Endodermal cell (in vitro differentiated cells): ENCODE measurements at regions not wholly inside any gene's neighbourhood (a gene's known extent, or its start where the extent isn't known, plus 50 kb on each side); places are given as distances from the start of the nearest gene placed in this dataset.
"Not testable (repeated sequence)": the region's sequence is repeated elsewhere in the genome, so short reads cannot be mapped to it uniquely, and the experiment has no call there.

ENCODE experiments used
- DNase-seq: peaks from one replicate; pipeline ENCODE4 v3.0.0-alpha.2; 2017
- H3K27ac ChIP-seq: 2 replicates; pipeline ENCODE4 v1.5.1; 2013; ENCODE audit warnings: mild to moderate bottlenecking, low read depth, low read length, moderate library complexity
- H3K27me3 ChIP-seq: 2 replicates; pipeline ENCODE4 v1.6.1; 2013; ENCODE audit warnings: mild to moderate bottlenecking, low read length, moderate library complexity; ENCODE audit not compliant: insufficient read depth, control insufficient read depth, poor library complexity, severe bottlenecking
- H3K36me3 ChIP-seq: 2 replicates; pipeline ENCODE4 v1.7.0; 2013; ENCODE audit warnings: mild to moderate bottlenecking, low read length, moderate library complexity; ENCODE audit not compliant: control insufficient read depth, insufficient read depth
- H3K4me1 ChIP-seq: one replicate; pipeline ENCODE4 v1.7.0; 2013; ENCODE audit warnings: low read length; ENCODE audit not compliant: control insufficient read depth, insufficient read depth
- H3K4me3 ChIP-seq: 2 replicates; pipeline ENCODE4 v1.5.1; 2013; ENCODE audit warnings: mild to moderate bottlenecking, low read length, moderate library complexity
- H3K9ac ChIP-seq: 2 replicates; pipeline ENCODE4 v1.6.1; 2013; ENCODE audit warnings: mild to moderate bottlenecking, low read length, moderate library complexity; ENCODE audit not compliant: poor library complexity, severe bottlenecking; ENCODE audit errors: extremely low read depth
- H3K9me3 ChIP-seq: 2 replicates; pipeline ENCODE4 v1.6.1; 2013; ENCODE audit warnings: mild to moderate bottlenecking, low read length, moderate library complexity; ENCODE audit not compliant: control insufficient read depth
- H3K27ac Mint-ChIP-seq: 2 replicates; pipeline ENCODE4 v1.8.0; 2020; ENCODE audit warnings: mixed read lengths
- H3K27me3 Mint-ChIP-seq: 2 replicates; pipeline ENCODE4 v1.8.0; 2021; ENCODE audit warnings: mild to moderate bottlenecking, mixed read lengths; ENCODE audit not compliant: insufficient read depth
- H3K36me3 Mint-ChIP-seq: 2 replicates; pipeline ENCODE4 v1.8.0; 2020; ENCODE audit warnings: low read depth, mixed read lengths
- H3K4me1 Mint-ChIP-seq: 2 replicates; pipeline ENCODE4 v1.8.0; 2020; ENCODE audit warnings: mixed read lengths
- H3K4me3 Mint-ChIP-seq: 2 replicates; pipeline ENCODE4 v1.8.0; 2020; ENCODE audit warnings: mild to moderate bottlenecking, moderate library complexity, mixed read lengths
- H3K9me3 Mint-ChIP-seq: 2 replicates; pipeline ENCODE4 v1.8.0; 2020; ENCODE audit warnings: mild to moderate bottlenecking, mixed read lengths
- WGBS, 2 experiments: methylation state at CpG; one replicate each; pipeline versions ENCODE4 v1.1.5 to v1.1.7; 2013; ENCODE audit warnings: missing lambda C conversion rate in 2 of 2, mixed read lengths in 1 of 2; ENCODE audit not compliant: insufficient coverage in 1 of 2, insufficient read length in 1 of 2; 5-methylcytosine and 5-hydroxymethylcytosine counted together
- TF ChIP-seq, protein P1 (sequence below): fragments of 200-600 bp; sonication (generic); conservative IDR thresholded peaks from 2 replicates; pipeline ENCODE4 v1.5.0; 2021; ENCODE audit warnings: antibody characterized with exemption, mild to moderate bottlenecking

DNA sequence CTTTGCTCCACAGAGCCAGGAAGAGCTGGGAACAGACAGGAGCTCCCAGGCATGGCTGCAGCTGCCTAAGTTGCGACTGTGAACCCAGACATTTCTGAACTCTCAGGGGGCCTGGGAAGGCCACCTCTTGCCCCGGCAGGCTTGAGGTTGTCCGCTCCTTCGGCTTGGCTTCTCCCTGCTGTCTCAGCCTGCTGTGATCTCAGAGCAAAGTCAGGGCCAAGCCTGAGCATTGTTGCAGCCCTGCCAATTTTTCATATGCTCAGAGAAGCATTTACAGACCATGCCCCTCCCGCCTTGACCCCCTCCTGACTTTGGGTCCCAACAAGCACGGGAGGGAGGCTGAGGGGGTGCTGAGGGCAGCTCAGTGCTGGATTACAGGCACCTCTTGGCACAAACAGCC, 1439.1 kb upstream of the FLRT2 start:
- H3K9me3 Mint-ChIP-seq: peaks cover 3% of the 10 kb centered on the region
- H3K27ac Mint-ChIP-seq: no peak overlapping the region
- H3K4me1 ChIP-seq: no peaks in the 10 kb centered on the region
- TF ChIP-seq, protein P1, sequence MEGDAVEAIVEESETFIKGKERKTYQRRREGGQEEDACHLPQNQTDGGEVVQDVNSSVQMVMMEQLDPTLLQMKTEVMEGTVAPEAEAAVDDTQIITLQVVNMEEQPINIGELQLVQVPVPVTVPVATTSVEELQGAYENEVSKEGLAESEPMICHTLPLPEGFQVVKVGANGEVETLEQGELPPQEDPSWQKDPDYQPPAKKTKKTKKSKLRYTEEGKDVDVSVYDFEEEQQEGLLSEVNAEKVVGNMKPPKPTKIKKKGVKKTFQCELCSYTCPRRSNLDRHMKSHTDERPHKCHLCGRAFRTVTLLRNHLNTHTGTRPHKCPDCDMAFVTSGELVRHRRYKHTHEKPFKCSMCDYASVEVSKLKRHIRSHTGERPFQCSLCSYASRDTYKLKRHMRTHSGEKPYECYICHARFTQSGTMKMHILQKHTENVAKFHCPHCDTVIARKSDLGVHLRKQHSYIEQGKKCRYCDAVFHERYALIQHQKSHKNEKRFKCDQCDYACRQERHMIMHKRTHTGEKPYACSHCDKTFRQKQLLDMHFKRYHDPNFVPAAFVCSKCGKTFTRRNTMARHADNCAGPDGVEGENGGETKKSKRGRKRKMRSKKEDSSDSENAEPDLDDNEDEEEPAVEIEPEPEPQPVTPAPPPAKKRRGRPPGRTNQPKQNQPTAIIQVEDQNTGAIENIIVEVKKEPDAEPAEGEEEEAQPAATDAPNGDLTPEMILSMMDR: no peak
- no peaks in the 10 kb centered on the region for H3K4me1 Mint-ChIP-seq
- no peaks in the 10 kb centered on the region for H3K36me3 ChIP-seq
- 89% methylated on average over 6 of the region's 6 CpGs; no CpG with 5 or more reads in 1 of the 2 experiments for WGBS, 2 experiments
- H3K9ac ChIP-seq: no peak overlapping the region
- H3K27ac ChIP-seq: no peak overlapping the region
- no peaks in the 10 kb centered on the region for H3K36me3 Mint-ChIP-seq
- H3K27me3 ChIP-seq: no peaks in the 10 kb centered on the region
- H3K4me3 Mint-ChIP-seq: no peak overlapping the region
- no peak for DNase-seq
- H3K27me3 Mint-ChIP-seq: no peaks in the 10 kb centered on the region
- H3K9me3 ChIP-seq: peaks cover 5% of the 10 kb centered on the region
- no peak overlapping the region for H3K4me3 ChIP-seq

DNA sequence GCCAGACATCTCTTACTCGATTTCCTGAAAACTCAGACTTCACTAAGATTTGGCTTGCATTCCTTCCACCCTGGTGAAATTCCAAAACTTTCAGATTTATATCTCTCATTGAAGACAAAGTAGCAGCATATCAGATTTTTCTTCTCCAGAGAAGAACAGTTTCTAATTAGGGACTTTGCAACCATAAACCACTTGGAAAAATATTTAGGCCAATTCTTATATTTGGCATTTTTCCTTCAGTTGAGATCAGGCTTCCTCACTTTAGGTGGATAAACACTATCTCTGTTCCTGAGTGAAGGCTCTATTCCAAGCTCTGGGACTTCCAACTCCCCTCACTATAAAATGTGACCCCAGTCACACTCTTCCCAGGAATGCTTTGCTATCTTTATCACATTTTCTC, 1434.3 kb upstream of the FLRT2 start:
- no peaks in the 10 kb centered on the region for H3K36me3 ChIP-seq
- H3K4me1 ChIP-seq: no peaks in the 10 kb centered on the region
- Mint-ChIP-seq H3K9me3 (peaks cover 22% of the 10 kb centered on the region), H3K27me3 (no peaks in the 10 kb centered on the region), H3K27ac (no peak overlapping the region), H3K4me1 (no peaks in the 10 kb centered on the region), H3K36me3 (peaks cover 3% of the 10 kb centered on the region), H3K4me3 (no peak overlapping the region)
- H3K27ac ChIP-seq: no peak overlapping the region
- H3K9me3 ChIP-seq: no peaks in the 10 kb centered on the region
- no peak overlapping the region for H3K9ac ChIP-seq
- TF ChIP-seq, protein P1: no peak
- DNase-seq: no peak
- no peak overlapping the region for H3K4me3 ChIP-seq
- WGBS, 2 experiments: 88 to 100% methylated on average over 1 of the region's 1 CpG
- no peaks in the 10 kb centered on the region for H3K27me3 ChIP-seq

DNA sequence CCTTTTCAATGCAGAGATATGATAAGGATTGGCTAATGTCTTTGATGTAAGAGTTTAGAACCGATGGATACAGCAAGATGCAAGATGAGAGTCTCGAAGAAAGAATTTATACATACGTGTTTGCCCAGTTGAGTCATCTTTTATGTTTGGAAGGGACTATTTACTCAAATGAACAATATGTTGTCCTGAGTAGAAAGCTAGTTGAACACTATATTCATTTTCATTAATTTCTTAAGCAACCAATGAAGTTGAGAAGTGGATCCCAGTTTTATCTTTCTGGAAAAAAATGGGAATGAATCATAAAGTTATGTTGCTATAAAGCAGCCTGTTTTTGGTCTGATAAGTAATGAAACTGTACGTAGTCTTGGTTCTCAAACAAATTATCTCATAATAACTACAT, 1431.7 kb upstream of the FLRT2 start:
- Histone ChIP-seq H3K27ac (no peak overlapping the region), H3K9me3 (peaks cover 4% of the 10 kb centered on the region), H3K9ac (no peak overlapping the region), H3K27me3 (no peaks in the 10 kb centered on the region), H3K4me1 (no peaks in the 10 kb centered on the region), H3K36me3 (no peaks in the 10 kb centered on the region), H3K4me3 (no peak overlapping the region)
- no peaks in the 10 kb centered on the region for H3K27me3 Mint-ChIP-seq
- TF ChIP-seq, protein P1: no peak
- DNase-seq: no peak
- H3K9me3 Mint-ChIP-seq: peaks cover 45% of the 10 kb centered on the region
- H3K4me1 Mint-ChIP-seq: no peaks in the 10 kb centered on the region
- no peak overlapping the region for H3K27ac Mint-ChIP-seq
- no peak overlapping the region for H3K4me3 Mint-ChIP-seq
- H3K36me3 Mint-ChIP-seq: peaks cover 3% of the 10 kb centered on the region
- 100% methylated on average over 3 of the region's 4 CpGs; no CpG with 5 or more reads in 1 of the 2 experiments for WGBS, 2 experiments

DNA sequence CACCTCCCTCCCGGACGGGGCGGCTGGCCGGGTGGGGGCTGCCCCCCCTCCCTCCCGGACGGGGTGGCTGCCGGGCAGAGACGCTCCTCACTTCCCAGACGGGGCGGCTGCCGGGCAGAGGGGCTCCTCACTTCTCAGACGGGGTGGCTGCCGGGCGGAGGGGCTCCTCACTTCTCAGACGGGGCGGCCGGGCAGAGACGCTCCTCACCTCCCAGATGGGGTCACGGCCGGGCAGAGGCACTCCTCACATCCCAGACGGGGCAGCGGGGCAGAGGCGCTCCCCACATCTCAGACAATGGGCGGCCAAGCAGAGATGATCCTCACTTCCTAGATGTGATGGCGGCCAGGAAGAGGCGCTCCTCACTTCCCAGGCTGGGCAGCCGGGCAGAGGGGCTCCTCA, 1430.4 kb upstream of the FLRT2 start:
- H3K4me1 ChIP-seq, H3K36me3 ChIP-seq, H3K4me3 Mint-ChIP-seq, H3K4me1 Mint-ChIP-seq, H3K9me3 ChIP-seq, H3K27me3 ChIP-seq, H3K4me3 ChIP-seq, DNase-seq, H3K36me3 Mint-ChIP-seq, H3K27ac Mint-ChIP-seq, H3K9ac ChIP-seq, H3K27me3 Mint-ChIP-seq, H3K27ac ChIP-seq: not testable (repeated sequence)
- peaks cover 57% of the 10 kb centered on the region for H3K9me3 Mint-ChIP-seq
- WGBS, 2 experiments: 96% methylated on average over 9 of the region's 27 CpGs; no CpG with 5 or more reads in 1 of the 2 experiments
